OCI-LY7 (cell line): ENCODE measurements at regions not wholly inside any gene's neighbourhood (a gene's known extent, or its start where the extent isn't known, plus 50 kb on each side); places are given as distances from the start of the nearest gene placed in this dataset.

ENCODE experiments used
- BruUV-seq: library from RNA; stranded (reverse); fragments of 400-500 nt; replicated peaks from 2 replicates; lab custom pipeline; 2021; lab: Mats Ljungman, UMichigan
- CTCF ChIA-PET: fragments of 300-600 bp; sonication (Branson Sonifier 250); formaldehyde crosslinking; loops from one replicate; lab custom pipeline; 2022; ENCODE audit warnings: antibody characterized with exemption; ENCODE audit not compliant: unreplicated experiment; lab: Charles Lee
- POLR2A ChIA-PET: fragments of 300-600 bp; sonication (Branson Sonifier 250); formaldehyde crosslinking; loops from one replicate; lab custom pipeline; 2022; ENCODE audit warnings: antibody characterized with exemption; lab: Charles Lee
- DNase-seq: peaks from one replicate; pipeline ENCODE4 v3.0.0-alpha.2; 2015; ENCODE audit warnings: low spot score
- H2AFZ ChIP-seq: fragments of 200-600 bp; sonication (generic), shearing (Covaris generic); 2 replicates; pipeline ENCODE4 v1.6.1; 2014; ENCODE audit warnings: mild to moderate bottlenecking, antibody characterized with exemption, low read length, moderate library complexity
- H3K27ac ChIP-seq: fragments of 200-600 bp; sonication (generic); 2 replicates; pipeline ENCODE4 v1.5.1; 2014; ENCODE audit warnings: mixed run types, low read depth, mild to moderate bottlenecking, moderate library complexity, low read length, inconsistent platforms; ENCODE audit not compliant: poor library complexity, severe bottlenecking
- H3K36me3 ChIP-seq: fragments of 200-600 bp; sonication (generic); 2 replicates; pipeline ENCODE4 v1.6.1; 2014; ENCODE audit warnings: mild to moderate bottlenecking, antibody characterized with exemption, low read length, moderate library complexity, mixed read lengths; ENCODE audit not compliant: insufficient read depth
- H3K4me1 ChIP-seq: fragments of 200-600 bp; sonication (generic); 2 replicates; pipeline ENCODE4 v1.5.1; 2014; ENCODE audit warnings: mild to moderate bottlenecking, low read length; ENCODE audit not compliant: insufficient read depth, poor library complexity, severe bottlenecking
- H3K4me2 ChIP-seq: fragments of 200-600 bp; sonication (generic); 2 replicates; pipeline ENCODE4 v1.6.1; 2014; ENCODE audit warnings: mild to moderate bottlenecking, low read length
- H3K4me3 ChIP-seq: fragments of 200-600 bp; sonication (generic); 2 replicates; pipeline ENCODE4 v1.5.1; 2014; ENCODE audit warnings: mild to moderate bottlenecking, low read depth, low read length; ENCODE audit not compliant: poor library complexity, severe bottlenecking
- H3K79me2 ChIP-seq: fragments of 200-600 bp; sonication (generic); 2 replicates; pipeline ENCODE4 v1.6.1; 2016; ENCODE audit warnings: low read depth, mild to moderate bottlenecking, low read length, moderate library complexity, mixed read lengths; ENCODE audit not compliant: insufficient read depth
- H3K9me2 ChIP-seq: fragments of 200-600 bp; sonication (generic); 2 replicates; pipeline ENCODE4 v1.6.1; 2016; ENCODE audit warnings: mild to moderate bottlenecking, low read length, mixed read lengths; ENCODE audit not compliant: insufficient read depth
- H3K9me3 ChIP-seq: fragments of 200-600 bp; sonication (generic); 2 replicates; pipeline ENCODE4 v1.6.1; 2014; ENCODE audit warnings: mild to moderate bottlenecking, mixed run types, low read length, mixed read lengths
- H4K20me1 ChIP-seq: fragments of 200-600 bp; sonication (generic); 2 replicates; pipeline ENCODE4 v1.6.1; 2014; ENCODE audit warnings: mild to moderate bottlenecking, antibody characterized with exemption, low read length, moderate library complexity, mixed read lengths; ENCODE audit not compliant: insufficient read depth
- EZH2phosphoT487 ChIP-seq: fragments of 200-600 bp; sonication (generic); IDR thresholded peaks from 2 replicates; pipeline ENCODE4 v1.6.1; 2018; ENCODE audit warnings: low read depth, borderline replicate concordance, mild to moderate bottlenecking, mixed run types, antibody characterized with exemption, low read length, moderate library complexity, mixed read lengths
- intact Hi-C: fragments of 100-400 bp; cut with micrococcal nuclease; formaldehyde crosslinking; loops from one replicate; pipeline ENCODE4 v1.10.0; 2022; ENCODE audit not compliant: unreplicated experiment
- TF ChIP-seq, protein P1 (sequence below): fragments of 200-600 bp; sonication (generic); conservative IDR thresholded peaks from 2 replicates; pipeline ENCODE4 v1.5.1; 2014; ENCODE audit warnings: mild to moderate bottlenecking, antibody characterized with exemption, low read length, moderate library complexity, mixed read lengths

DNA sequence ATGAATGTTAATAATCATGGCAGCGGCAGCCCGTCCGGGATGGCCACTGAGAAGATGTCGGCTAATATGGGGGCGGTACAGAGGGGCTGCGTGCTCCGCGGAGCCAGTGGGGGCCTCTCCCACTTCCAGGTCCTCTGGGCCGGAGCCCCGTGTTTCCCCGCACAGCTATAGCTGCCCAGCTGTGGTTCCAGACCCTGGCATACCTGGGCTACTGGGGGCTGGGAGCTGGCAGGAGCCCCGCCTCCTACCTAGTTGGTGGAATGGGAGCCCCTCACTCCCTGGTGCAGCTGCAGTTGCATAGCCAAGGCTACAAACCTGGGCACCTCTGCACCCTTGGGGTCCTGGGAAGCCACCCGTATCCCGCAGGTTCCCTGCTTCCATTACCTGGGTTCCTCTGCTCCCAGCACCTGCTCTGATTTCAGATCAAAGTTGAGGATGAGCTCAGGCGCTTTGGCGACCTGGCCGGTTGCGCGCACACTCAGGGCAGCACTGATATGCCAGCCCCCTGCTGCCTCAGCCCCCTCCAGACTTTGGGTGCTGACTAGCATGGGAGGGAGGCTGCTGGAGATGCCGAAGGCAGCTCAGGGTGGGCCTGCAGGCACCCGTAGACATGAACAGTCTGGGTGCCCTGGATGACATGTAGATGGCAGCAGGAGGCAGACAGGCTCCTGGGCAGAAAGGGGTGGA, 236.5 kb upstream of the SEMA3D start:
- Histone ChIP-seq H3K27ac (no peak overlapping the region), H4K20me1 (no peaks in the 10 kb centered on the region), H3K4me1 (no peaks in the 10 kb centered on the region), H2AFZ (no peak overlapping the region), H3K79me2 (no peaks in the 10 kb centered on the region), H3K9me3 (no peaks in the 10 kb centered on the region), H3K36me3 (no peaks in the 10 kb centered on the region), H3K4me2 (no peak overlapping the region), H3K4me3 (no peak overlapping the region), H3K9me2 (no peaks in the 10 kb centered on the region)
- TF ChIP-seq, protein P1, sequence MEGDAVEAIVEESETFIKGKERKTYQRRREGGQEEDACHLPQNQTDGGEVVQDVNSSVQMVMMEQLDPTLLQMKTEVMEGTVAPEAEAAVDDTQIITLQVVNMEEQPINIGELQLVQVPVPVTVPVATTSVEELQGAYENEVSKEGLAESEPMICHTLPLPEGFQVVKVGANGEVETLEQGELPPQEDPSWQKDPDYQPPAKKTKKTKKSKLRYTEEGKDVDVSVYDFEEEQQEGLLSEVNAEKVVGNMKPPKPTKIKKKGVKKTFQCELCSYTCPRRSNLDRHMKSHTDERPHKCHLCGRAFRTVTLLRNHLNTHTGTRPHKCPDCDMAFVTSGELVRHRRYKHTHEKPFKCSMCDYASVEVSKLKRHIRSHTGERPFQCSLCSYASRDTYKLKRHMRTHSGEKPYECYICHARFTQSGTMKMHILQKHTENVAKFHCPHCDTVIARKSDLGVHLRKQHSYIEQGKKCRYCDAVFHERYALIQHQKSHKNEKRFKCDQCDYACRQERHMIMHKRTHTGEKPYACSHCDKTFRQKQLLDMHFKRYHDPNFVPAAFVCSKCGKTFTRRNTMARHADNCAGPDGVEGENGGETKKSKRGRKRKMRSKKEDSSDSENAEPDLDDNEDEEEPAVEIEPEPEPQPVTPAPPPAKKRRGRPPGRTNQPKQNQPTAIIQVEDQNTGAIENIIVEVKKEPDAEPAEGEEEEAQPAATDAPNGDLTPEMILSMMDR = no peak
- TF ChIP-seq EZH2phosphoT487 = no peak
- ChIA-PET POLR2A (no interaction called here), CTCF (no interaction called here)
- no TSS peak for BruUV-seq
- intact Hi-C loops = no loop called here
- DNase-seq = no peak

DNA sequence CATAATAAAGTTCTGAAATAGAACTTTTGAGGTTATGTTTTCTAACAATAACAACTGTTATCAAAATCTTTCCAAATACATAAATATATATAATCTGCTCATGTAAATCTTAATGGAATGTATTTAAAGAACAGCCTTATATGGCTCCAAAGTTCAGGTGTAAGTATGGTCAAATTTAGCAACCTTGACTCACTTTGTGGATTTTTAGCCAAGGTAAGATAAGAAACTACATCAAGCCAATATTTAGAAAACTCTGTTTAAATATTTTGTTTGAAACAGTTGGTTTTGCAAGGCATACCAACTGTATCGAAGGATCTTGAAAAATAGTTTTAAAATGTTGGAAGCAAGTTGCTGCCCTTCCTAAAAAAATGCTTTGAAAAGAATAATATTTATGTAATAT, 228.9 kb upstream of the SEMA3D start:
- intact Hi-C loops = no loop called here
- H3K36me3 ChIP-seq = no peaks in the 10 kb centered on the region
- POLR2A ChIA-PET = interaction anchor here (0.5 kb wide), 1 partner anchor 1216 kb away, joined by 3 read pairs; no protein-coding TSS in a partner anchor
- BruUV-seq = no TSS peak
- no peak overlapping the region for H3K4me2 ChIP-seq
- H3K4me3 ChIP-seq = no peak overlapping the region
- H3K27ac ChIP-seq = no peak overlapping the region
- no peaks in the 10 kb centered on the region for H3K9me3 ChIP-seq
- no peak for DNase-seq
- H2AFZ ChIP-seq = no peak overlapping the region
- H3K9me2 ChIP-seq = no peaks in the 10 kb centered on the region
- TF ChIP-seq, protein P1 = no peak
- no peak for TF ChIP-seq EZH2phosphoT487
- H4K20me1 ChIP-seq = no peaks in the 10 kb centered on the region
- no peaks in the 10 kb centered on the region for H3K4me1 ChIP-seq
- H3K79me2 ChIP-seq = no peaks in the 10 kb centered on the region
- CTCF ChIA-PET = no interaction called here

GRCh38 chr7:85413718-85414117, 226.9 kb upstream of the SEMA3D start:
- H3K36me3 ChIP-seq = no peaks in the 10 kb centered on the region
- intact Hi-C loops = no loop called here
- no TSS peak for BruUV-seq
- no peak overlapping the region for H3K4me2 ChIP-seq
- H3K79me2 ChIP-seq = no peaks in the 10 kb centered on the region
- H3K9me2 ChIP-seq = no peaks in the 10 kb centered on the region
- H2AFZ ChIP-seq = no peak overlapping the region
- no peak for DNase-seq
- ChIA-PET POLR2A (interaction anchor here (0.7 kb wide), 1 partner anchor 1685 kb away, joined by 4 read pairs; no protein-coding TSS in a partner anchor), CTCF (no interaction called here)
- H3K4me1 ChIP-seq = no peaks in the 10 kb centered on the region
- no peaks in the 10 kb centered on the region for H4K20me1 ChIP-seq
- no peaks in the 10 kb centered on the region for H3K9me3 ChIP-seq
- TF ChIP-seq, protein P1 = no peak
- TF ChIP-seq EZH2phosphoT487 = no peak
- H3K27ac ChIP-seq = no peak overlapping the region
- H3K4me3 ChIP-seq = no peak overlapping the region
